Caco-2 (cell line): ENCODE measurements at regions not wholly inside any gene's neighbourhood (a gene's known extent, or its start where the extent isn't known, plus 50 kb on each side); places are given as distances from the start of the nearest gene placed in this dataset.

Experiments
- BruUV-seq: library from RNA; stranded (reverse); fragments of 400-500 nt; replicated peaks from 2 replicates; lab custom pipeline; 2021; lab: Mats Ljungman, UMichigan
- CTCF ChIA-PET: fragments of 300-600 bp; sonication (Branson Sonifier 250); formaldehyde crosslinking; loops from one replicate; lab custom pipeline; 2022; ENCODE audit warnings: antibody characterized with exemption; lab: Charles Lee
- POLR2A ChIA-PET: fragments of 300-600 bp; sonication (Branson Sonifier 250); formaldehyde crosslinking; loops from one replicate; lab custom pipeline; 2022; ENCODE audit warnings: antibody characterized with exemption; lab: Charles Lee
- DNase-seq, 2 experiments: peaks; one replicate each; pipeline versions ENCODE4 v3.0.0 to v3.0.0-alpha.2; 2020 to 2022
- H3K27me3 ChIP-seq: replicated peaks from 2 replicates; pipeline ENCODE4 v1.6.0; 2011; ENCODE audit warnings: low read length; ENCODE audit not compliant: control insufficient read depth, insufficient read depth
- H3K36me3 ChIP-seq: 2 replicates; pipeline ENCODE4 v1.5.1; 2011; ENCODE audit warnings: low read length; ENCODE audit not compliant: control insufficient read depth, insufficient read depth
- H3K4me1 ChIP-seq: fragments of 250-450 bp; sonication (Bioruptor Pico); 2 replicates; pipeline ENCODE4 v1.5.1; 2020; ENCODE audit warnings: mild to moderate bottlenecking
- H3K4me3 ChIP-seq: 2 replicates; pipeline ENCODE4 v1.5.1; 2011; ENCODE audit warnings: low read depth, mild to moderate bottlenecking, control low read depth, low read length
- H3K9me3 ChIP-seq: fragments of 250-450 bp; sonication (Bioruptor Pico); 2 replicates; pipeline ENCODE4 v1.5.1; 2020; ENCODE audit warnings: mild to moderate bottlenecking, moderate library complexity
- H3K27ac Mint-ChIP-seq: one replicate; pipeline ENCODE4 v1.8.0; 2022; ENCODE audit warnings: mixed read lengths; ENCODE audit not compliant: unreplicated experiment
- H3K27me3 Mint-ChIP-seq: one replicate; pipeline ENCODE4 v1.8.0; 2022; ENCODE audit warnings: mixed read lengths; ENCODE audit not compliant: insufficient read depth, unreplicated experiment
- H3K36me3 Mint-ChIP-seq: one replicate; pipeline ENCODE4 v1.8.0; 2022; ENCODE audit warnings: mild to moderate bottlenecking, mixed read lengths; ENCODE audit not compliant: insufficient read depth, unreplicated experiment
- H3K4me1 Mint-ChIP-seq: one replicate; pipeline ENCODE4 v1.8.0; 2022; ENCODE audit warnings: low read depth, mixed read lengths; ENCODE audit not compliant: unreplicated experiment
- H3K4me3 Mint-ChIP-seq: one replicate; pipeline ENCODE4 v1.8.0; 2022; ENCODE audit warnings: mild to moderate bottlenecking, moderate library complexity, mixed read lengths; ENCODE audit not compliant: unreplicated experiment
- H3K9me3 Mint-ChIP-seq: one replicate; pipeline ENCODE4 v1.8.0; 2022; ENCODE audit warnings: mixed read lengths; ENCODE audit not compliant: unreplicated experiment
- intact Hi-C: fragments of 100-400 bp; cut with micrococcal nuclease; formaldehyde crosslinking; loops from one replicate; pipeline ENCODE4 v1.10.0; 2022; ENCODE audit not compliant: unreplicated experiment
- TF ChIP-seq, protein P1 (sequence below), 2 experiments: fragments of 200-600 bp in 1 of 2; IDR thresholded peaks; 1 replicate in 1 of 2; 2 replicates in 1 of 2; pipeline versions ENCODE4 v1.5.1 to v1.8.0; 2011 to 2022; ENCODE audit warnings: antibody characterized with exemption in 1 of 2, control low read depth in 1 of 2, inconsistent platforms in 1 of 2, low read depth in 1 of 2, low read length in 1 of 2, mild to moderate bottlenecking in 1 of 2, moderate library complexity in 1 of 2; ENCODE audit not compliant: insufficient read depth in 1 of 2, severe bottlenecking in 1 of 2, unreplicated experiment in 1 of 2

DNA sequence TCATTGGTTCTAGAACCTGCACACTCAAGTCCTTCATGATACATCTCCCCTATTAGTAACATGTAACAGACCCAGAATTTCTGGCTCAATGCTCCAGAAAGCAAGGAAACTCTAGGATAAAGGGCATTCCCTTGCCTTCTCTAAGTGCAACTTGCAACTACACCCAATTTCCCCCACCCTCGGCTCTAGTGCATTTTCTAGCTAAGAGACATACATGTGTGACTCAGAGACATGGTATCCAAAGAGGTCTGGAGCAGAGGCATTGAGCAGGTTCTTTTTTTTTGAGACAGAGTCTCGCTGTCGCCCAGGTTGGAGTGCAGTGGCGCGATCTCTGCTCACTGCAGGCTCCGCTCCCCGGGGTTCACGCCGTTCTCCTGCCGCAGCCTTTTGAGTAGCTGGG lies 132.9 kb downstream of the ZC3H11B start:
- Histone ChIP-seq H3K4me1 (no peaks in the 10 kb centered on the region), H3K9me3 (no peaks in the 10 kb centered on the region), H3K36me3 (no peaks in the 10 kb centered on the region), H3K27me3 (no peaks in the 10 kb centered on the region), H3K4me3 (no peak overlapping the region)
- no peaks in the 10 kb centered on the region for H3K4me1 Mint-ChIP-seq
- POLR2A ChIA-PET = no interaction called here
- DNase-seq = no peak
- H3K27me3 Mint-ChIP-seq = peaks cover 3% of the 10 kb centered on the region
- H3K9me3 Mint-ChIP-seq = no peaks in the 10 kb centered on the region
- no TSS peak for BruUV-seq
- H3K4me3 Mint-ChIP-seq = no peak overlapping the region
- TF ChIP-seq, protein P1, sequence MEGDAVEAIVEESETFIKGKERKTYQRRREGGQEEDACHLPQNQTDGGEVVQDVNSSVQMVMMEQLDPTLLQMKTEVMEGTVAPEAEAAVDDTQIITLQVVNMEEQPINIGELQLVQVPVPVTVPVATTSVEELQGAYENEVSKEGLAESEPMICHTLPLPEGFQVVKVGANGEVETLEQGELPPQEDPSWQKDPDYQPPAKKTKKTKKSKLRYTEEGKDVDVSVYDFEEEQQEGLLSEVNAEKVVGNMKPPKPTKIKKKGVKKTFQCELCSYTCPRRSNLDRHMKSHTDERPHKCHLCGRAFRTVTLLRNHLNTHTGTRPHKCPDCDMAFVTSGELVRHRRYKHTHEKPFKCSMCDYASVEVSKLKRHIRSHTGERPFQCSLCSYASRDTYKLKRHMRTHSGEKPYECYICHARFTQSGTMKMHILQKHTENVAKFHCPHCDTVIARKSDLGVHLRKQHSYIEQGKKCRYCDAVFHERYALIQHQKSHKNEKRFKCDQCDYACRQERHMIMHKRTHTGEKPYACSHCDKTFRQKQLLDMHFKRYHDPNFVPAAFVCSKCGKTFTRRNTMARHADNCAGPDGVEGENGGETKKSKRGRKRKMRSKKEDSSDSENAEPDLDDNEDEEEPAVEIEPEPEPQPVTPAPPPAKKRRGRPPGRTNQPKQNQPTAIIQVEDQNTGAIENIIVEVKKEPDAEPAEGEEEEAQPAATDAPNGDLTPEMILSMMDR (IDR thresholded peaks at IDR 0.05; ENCODE audit: insufficient read depth in 1 of 2, low read depth in 1 of 2, low read length in 1 of 2, severe bottlenecking in 1 of 2, unreplicated experiment in 1 of 2) = no peak
- no peak overlapping the region for H3K27ac Mint-ChIP-seq
- H3K36me3 Mint-ChIP-seq = no peaks in the 10 kb centered on the region
- CTCF ChIA-PET = no interaction called here
- intact Hi-C loops = no loop called here

DNA sequence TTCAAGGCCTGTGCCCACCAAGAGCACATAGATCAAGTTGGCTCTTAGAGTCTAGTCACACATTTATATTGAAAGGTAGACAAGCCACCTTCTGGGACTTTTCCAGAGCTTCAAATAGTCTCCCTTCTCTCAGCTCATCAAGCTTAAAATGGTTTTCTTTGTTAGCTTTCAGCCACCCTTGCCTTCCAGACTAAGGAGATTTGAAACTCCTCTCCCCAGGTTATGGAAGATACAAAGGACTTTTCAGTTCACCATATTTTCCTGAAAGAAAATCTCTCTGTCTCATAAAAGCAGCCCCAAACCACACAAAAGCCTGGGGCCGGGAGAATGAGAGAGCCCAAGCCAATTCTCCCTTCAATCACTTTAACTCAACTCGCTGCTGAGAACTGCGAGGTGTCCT lies 134.1 kb downstream of the ZC3H11B start:
- no peak for DNase-seq
- Histone ChIP-seq H3K9me3 (no peaks in the 10 kb centered on the region), H3K36me3 (no peaks in the 10 kb centered on the region), H3K4me1 (no peaks in the 10 kb centered on the region), H3K4me3 (no peak overlapping the region), H3K27me3 (no peaks in the 10 kb centered on the region)
- no peak overlapping the region for H3K27ac Mint-ChIP-seq
- ChIA-PET POLR2A (no interaction called here), CTCF (no interaction called here)
- no TSS peak for BruUV-seq
- intact Hi-C loops = no loop called here
- no peaks in the 10 kb centered on the region for H3K9me3 Mint-ChIP-seq
- no peaks in the 10 kb centered on the region for H3K36me3 Mint-ChIP-seq
- no peak overlapping the region for H3K4me3 Mint-ChIP-seq
- no peaks in the 10 kb centered on the region for H3K4me1 Mint-ChIP-seq
- H3K27me3 Mint-ChIP-seq = no peaks in the 10 kb centered on the region
- TF ChIP-seq, protein P1 (IDR thresholded peaks at IDR 0.05; ENCODE audit: insufficient read depth in 1 of 2, low read depth in 1 of 2, low read length in 1 of 2, severe bottlenecking in 1 of 2, unreplicated experiment in 1 of 2) = no peak

DNA sequence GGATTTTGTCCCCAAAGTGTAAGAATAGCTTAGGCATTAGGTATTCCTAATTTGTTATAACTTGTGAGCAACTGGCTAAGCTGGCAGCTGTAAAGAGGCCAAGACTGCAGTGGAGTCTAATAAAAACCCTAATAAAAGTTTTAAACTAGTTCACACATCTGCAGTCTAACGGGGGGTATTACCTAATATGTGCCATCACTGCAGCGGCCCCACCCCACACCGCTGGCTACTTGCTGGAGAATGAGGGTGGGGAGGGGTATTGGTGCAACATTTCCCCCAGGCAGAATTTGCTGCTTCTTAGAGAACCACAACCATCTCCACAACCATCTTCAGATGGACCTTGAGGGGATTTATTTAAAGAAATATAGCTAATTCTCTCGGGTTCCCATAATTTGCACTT lies 135.0 kb downstream of the ZC3H11B start:
- Histone ChIP-seq H3K27me3 (no peaks in the 10 kb centered on the region; the same call in 1 of the 2 replicates), H3K36me3 (no peaks in the 10 kb centered on the region), H3K4me3 (no peak overlapping the region), H3K4me1 (no peaks in the 10 kb centered on the region), H3K9me3 (no peaks in the 10 kb centered on the region)
- ChIA-PET CTCF (no interaction called here), POLR2A (no interaction called here)
- H3K4me3 Mint-ChIP-seq = no peak overlapping the region
- H3K36me3 Mint-ChIP-seq = no peaks in the 10 kb centered on the region
- H3K27ac Mint-ChIP-seq = no peak overlapping the region
- H3K27me3 Mint-ChIP-seq = no peaks in the 10 kb centered on the region
- DNase-seq = no peak
- no peaks in the 10 kb centered on the region for H3K9me3 Mint-ChIP-seq
- intact Hi-C loops = no loop called here
- BruUV-seq = no TSS peak
- no peaks in the 10 kb centered on the region for H3K4me1 Mint-ChIP-seq
- TF ChIP-seq, protein P1 (IDR thresholded peaks at IDR 0.05; ENCODE audit: insufficient read depth in 1 of 2, low read depth in 1 of 2, low read length in 1 of 2, severe bottlenecking in 1 of 2, unreplicated experiment in 1 of 2) = no peak
